ENCODE measurements at regions not wholly inside any gene's neighbourhood (a gene's known extent, or its start where the extent isn't known, plus 50 kb on each side); places are given as distances from the start of the nearest gene placed in this dataset.

DNA sequence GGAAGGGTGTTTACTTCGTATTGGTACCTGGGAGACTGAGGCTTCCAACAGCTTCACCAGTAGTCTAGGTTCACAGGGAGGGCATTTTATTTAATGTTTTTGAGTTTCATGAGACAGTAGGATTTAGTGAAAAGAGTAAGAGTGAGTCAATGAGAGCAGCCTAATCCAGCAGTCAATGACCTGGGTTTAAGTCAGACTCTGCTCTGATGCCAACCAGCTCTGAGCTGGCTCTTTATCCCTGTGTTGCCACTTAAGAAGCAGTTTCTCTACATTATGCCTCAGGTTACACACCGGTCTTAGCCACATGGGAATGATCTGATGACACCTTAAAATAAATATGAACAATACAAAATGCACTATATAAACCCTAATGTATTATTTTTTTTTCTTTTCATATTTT is 59.4 kb upstream of the KCNMB2 start:
- TF ChIP-seq, protein P1, sequence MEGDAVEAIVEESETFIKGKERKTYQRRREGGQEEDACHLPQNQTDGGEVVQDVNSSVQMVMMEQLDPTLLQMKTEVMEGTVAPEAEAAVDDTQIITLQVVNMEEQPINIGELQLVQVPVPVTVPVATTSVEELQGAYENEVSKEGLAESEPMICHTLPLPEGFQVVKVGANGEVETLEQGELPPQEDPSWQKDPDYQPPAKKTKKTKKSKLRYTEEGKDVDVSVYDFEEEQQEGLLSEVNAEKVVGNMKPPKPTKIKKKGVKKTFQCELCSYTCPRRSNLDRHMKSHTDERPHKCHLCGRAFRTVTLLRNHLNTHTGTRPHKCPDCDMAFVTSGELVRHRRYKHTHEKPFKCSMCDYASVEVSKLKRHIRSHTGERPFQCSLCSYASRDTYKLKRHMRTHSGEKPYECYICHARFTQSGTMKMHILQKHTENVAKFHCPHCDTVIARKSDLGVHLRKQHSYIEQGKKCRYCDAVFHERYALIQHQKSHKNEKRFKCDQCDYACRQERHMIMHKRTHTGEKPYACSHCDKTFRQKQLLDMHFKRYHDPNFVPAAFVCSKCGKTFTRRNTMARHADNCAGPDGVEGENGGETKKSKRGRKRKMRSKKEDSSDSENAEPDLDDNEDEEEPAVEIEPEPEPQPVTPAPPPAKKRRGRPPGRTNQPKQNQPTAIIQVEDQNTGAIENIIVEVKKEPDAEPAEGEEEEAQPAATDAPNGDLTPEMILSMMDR (IDR thresholded peaks at IDR 0.05) = no peak
- TF ChIP-seq POLR2A (IDR thresholded peaks at IDR 0.05; ENCODE audit: low read depth) = no peak
- no peak for TF ChIP-seq EP300 (IDR thresholded peaks at IDR 0.05)
